SK-N-SH (cell line): ENCODE measurements at regions not wholly inside any gene's neighbourhood (a gene's known extent, or its start where the extent isn't known, plus 50 kb on each side); places are given as distances from the start of the nearest gene placed in this dataset.

ENCODE experiments used
- CTCF ChIA-PET: fragments of 300-600, 350-600 bp; formaldehyde crosslinking; extraction: SDS; loops from one replicate; lab custom pipeline; 2021; lab: Yijun Ruan, JAX
- POLR2A ChIA-PET: fragments of 350-600 bp; sonication (Branson Sonifier 250); formaldehyde crosslinking; extraction: SDS; loops from one replicate; lab custom pipeline; 2020; ENCODE audit warnings: antibody characterized with exemption, inconsistent platforms; lab: Yijun Ruan, JAX
- DNase-seq: peaks from one replicate; pipeline ENCODE4 v3.0.0; 2012
- H2AFZ ChIP-seq: fragments of 200-600 bp; sonication (generic); 2 replicates; pipeline ENCODE4 v1.8.1; 2016; ENCODE audit warnings: antibody characterized with exemption, mild to moderate bottlenecking, low read depth
- H3F3A ChIP-seq: fragments of 200-600 bp; sonication (generic); replicated peaks from 2 replicates; pipeline ENCODE3; 2016; ENCODE audit warnings: antibody characterized with exemption, mild to moderate bottlenecking; ENCODE audit not compliant: insufficient read depth
- H3K27ac ChIP-seq, 2 experiments: fragments of 200-500 bp in 1 of 2; fragments of 200-600 bp in 1 of 2; sonication (Bioruptor generic) in 1 of 2; sonication (generic), shearing (Covaris generic) in 1 of 2; 2 replicates each; pipeline versions ENCODE4 v1.5.1 to v1.6.1; 2014 to 2016; ENCODE audit warnings: low read depth in 2 of 2, inconsistent platforms in 1 of 2, low read length in 1 of 2, mild to moderate bottlenecking in 1 of 2, mixed read lengths in 1 of 2
- H3K27me3 ChIP-seq: fragments of 200-600 bp; sonication (generic), shearing (Covaris generic); 2 replicates; pipeline ENCODE4 v1.6.1; 2016; ENCODE audit warnings: mixed run types; ENCODE audit not compliant: insufficient read depth
- H3K36me3 ChIP-seq, 2 experiments: fragments of 200-500 bp in 1 of 2; fragments of 200-600 bp in 1 of 2; sonication (Bioruptor generic) in 1 of 2; sonication (generic) in 1 of 2; replicated peaks in 1 of 2; 2 replicates each; pipeline versions ENCODE3 to v1.5.1; 2014 to 2016; ENCODE audit warnings: low read length in 1 of 2, mild to moderate bottlenecking in 1 of 2; ENCODE audit not compliant: insufficient read depth in 2 of 2, control insufficient read depth in 1 of 2
- H3K4me1 ChIP-seq, 2 experiments: fragments of 200-500 bp in 1 of 2; fragments of 200-600 bp in 1 of 2; sonication (Bioruptor generic) in 1 of 2; sonication (generic), shearing (Covaris generic) in 1 of 2; 2 replicates each; pipeline versions ENCODE4 v1.5.1 to v1.6.1; 2014 to 2016; ENCODE audit warnings: low read depth in 1 of 2, low read length in 1 of 2, mixed run types in 1 of 2; ENCODE audit not compliant: insufficient read depth in 2 of 2, control insufficient read depth in 1 of 2
- H3K4me2 ChIP-seq: fragments of 200-600 bp; sonication (generic), shearing (Covaris generic); 2 replicates; pipeline ENCODE4 v1.6.1; 2017; ENCODE audit warnings: mixed run types
- H3K4me3 ChIP-seq, 2 experiments: fragments of 200-500 bp in 1 of 2; fragments of 200-600 bp in 1 of 2; sonication (Bioruptor generic) in 1 of 2; sonication (generic), shearing (Covaris generic) in 1 of 2; 2 replicates each; pipeline versions ENCODE4 v1.5.1 to v1.8.1; 2014 to 2016; ENCODE audit warnings: low read depth in 2 of 2, inconsistent platforms in 1 of 2, low read length in 1 of 2, mild to moderate bottlenecking in 1 of 2, mixed read lengths in 1 of 2, moderate library complexity in 1 of 2
- H3K79me2 ChIP-seq: fragments of 200-600 bp; sonication (generic); 2 replicates; pipeline ENCODE4 v1.8.1; 2017; ENCODE audit warnings: mild to moderate bottlenecking; ENCODE audit not compliant: insufficient read depth
- H3K9ac ChIP-seq: fragments of 200-600 bp; sonication (generic); 2 replicates; pipeline ENCODE4 v1.6.1; 2017; ENCODE audit warnings: mixed run types
- H3K9me2 ChIP-seq: fragments of 200-600 bp; sonication (generic); 2 replicates; pipeline ENCODE4 v1.6.1; 2017; ENCODE audit warnings: mixed run types
- H3K9me3 ChIP-seq: fragments of 200-600 bp; sonication (generic); 2 replicates; pipeline ENCODE4 v1.6.1; 2017; ENCODE audit warnings: mixed run types, mild to moderate bottlenecking, moderate library complexity
- H4K20me1 ChIP-seq: fragments of 200-600 bp; sonication (generic); 2 replicates; pipeline ENCODE4 v1.6.1; 2017; ENCODE audit warnings: mild to moderate bottlenecking, mixed run types; ENCODE audit not compliant: insufficient read depth
- EP300 ChIP-seq, 2 experiments: IDR thresholded peaks; 2 replicates each; pipeline versions ENCODE4 v1.4.0 to v1.6.1; 2012; ENCODE audit warnings: borderline replicate concordance in 1 of 2, low read depth in 1 of 2, low read length in 1 of 2
- JUND ChIP-seq: IDR thresholded peaks from 2 replicates; pipeline ENCODE4 v1.4.0; 2012
- MXI1 ChIP-seq: IDR thresholded peaks from 2 replicates; pipeline ENCODE4 v1.6.1; 2012; ENCODE audit warnings: mild to moderate bottlenecking, low read depth, low read length, improper control_type of control experiment
- RAD21 ChIP-seq: IDR thresholded peaks from 2 replicates; pipeline ENCODE4 v1.6.1; 2012; ENCODE audit warnings: mild to moderate bottlenecking, low read length
- RCOR1 ChIP-seq: fragments of 150-350 bp; IDR thresholded peaks from 2 replicates; pipeline ENCODE4 v1.6.1; 2017; ENCODE audit warnings: antibody characterized with exemption, low read length
- SIN3A ChIP-seq: IDR thresholded peaks from 2 replicates; pipeline ENCODE4 v1.6.1; 2012; ENCODE audit warnings: low read depth, mild to moderate bottlenecking, low read length, moderate library complexity, borderline replicate concordance
- SMC3 ChIP-seq: IDR thresholded peaks from 2 replicates; pipeline ENCODE4 v1.6.1; 2012; ENCODE audit warnings: low read depth, low read length, improper control_type of control experiment
- USF1 ChIP-seq: IDR thresholded peaks from 2 replicates; pipeline ENCODE4 v1.4.0; 2012; ENCODE audit warnings: low read depth, borderline replicate concordance
- USF2 ChIP-seq: fragments of 150-350 bp; IDR thresholded peaks from 2 replicates; pipeline ENCODE4 v1.6.1; 2017; ENCODE audit warnings: antibody characterized with exemption, low read length, low read depth, borderline replicate concordance
- WGBS: methylation state at CpG from one replicate; pipeline ENCODE4 v1.1.6; 2017; ENCODE audit warnings: low lambda C conversion rate; 5-methylcytosine and 5-hydroxymethylcytosine counted together
- TF ChIP-seq, protein P1 (sequence below): IDR thresholded peaks from 2 replicates; pipeline ENCODE4 v1.4.0; 2012; ENCODE audit warnings: low read depth
- TF ChIP-seq, protein P2 (sequence below): fragments of 200-600 bp; sonication (generic); IDR thresholded peaks from 2 replicates; pipeline ENCODE4 v1.6.1; 2017; ENCODE audit warnings: antibody characterized with exemption, mild to moderate bottlenecking, moderate library complexity

- WGBS, result 74% methylated on average over 3 of the region's 3 CpGs
- H2AFZ ChIP-seq, result no peak overlapping the region
Observed at GRCh38 chr7:91796122-91796521, 84.4 kb downstream of the MTERF1 start.

GRCh38 chr7:91798425-91798824 lies 82.1 kb downstream of the MTERF1 start:
- Histone ChIP-seq H3K27ac (no peak overlapping the region), H4K20me1 (no peaks in the 10 kb centered on the region), H3K4me2 (no peak overlapping the region), H3K9me3 (no peaks in the 10 kb centered on the region), H3K79me2 (no peaks in the 10 kb centered on the region), H2AFZ (no peak overlapping the region), H3F3A (no peaks in the 10 kb centered on the region), H3K36me3 (no peaks in the 10 kb centered on the region), H3K9ac (no peak overlapping the region), H3K4me3 (no peak overlapping the region), H3K27me3 (no peaks in the 10 kb centered on the region), H3K9me2 (no peaks in the 10 kb centered on the region), H3K4me1 (no peaks in the 10 kb centered on the region)
- no peak for DNase-seq
- TF ChIP-seq, protein P1, sequence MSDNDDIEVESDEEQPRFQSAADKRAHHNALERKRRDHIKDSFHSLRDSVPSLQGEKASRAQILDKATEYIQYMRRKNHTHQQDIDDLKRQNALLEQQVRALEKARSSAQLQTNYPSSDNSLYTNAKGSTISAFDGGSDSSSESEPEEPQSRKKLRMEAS, result no peak
- TF ChIP-seq USF1, result no peak
- no peak for TF ChIP-seq SIN3A
- ChIA-PET CTCF (interaction anchor here (0.7 to 0.8 kb wide), 2 partner anchors 14 to 48 kb away, joined by 3 read pairs; no protein-coding TSS in a partner anchor), POLR2A (no interaction called here)
- WGBS, result 58% methylated on average over 3 of the region's 3 CpGs

More at GRCh38 chr7:91796122-91796521, 84.4 kb downstream of the MTERF1 start:
- CTCF ChIA-PET, result interaction anchor here (1.1 kb wide), 1 partner anchor 12 kb away, joined by 3 read pairs; no protein-coding TSS in a partner anchor
- no peaks in the 10 kb centered on the region for H3K79me2 ChIP-seq
- TF ChIP-seq MXI1, result no peak
- no peak for TF ChIP-seq JUND
- no peak overlapping the region for H3K4me3 ChIP-seq
- DNase-seq, result no peak
- no peaks in the 10 kb centered on the region for H4K20me1 ChIP-seq
- no peaks in the 10 kb centered on the region for H3K36me3 ChIP-seq
- H3K27me3 ChIP-seq, result no peaks in the 10 kb centered on the region
- no peaks in the 10 kb centered on the region for H3F3A ChIP-seq
- no peak overlapping the region for H3K9ac ChIP-seq
- POLR2A ChIA-PET, result no interaction called here
- H3K27ac ChIP-seq, result no peak overlapping the region
- H3K4me1 ChIP-seq, result no peaks in the 10 kb centered on the region
- H3K4me2 ChIP-seq, result no peak overlapping the region
- H3K9me3 ChIP-seq, result no peaks in the 10 kb centered on the region
- no peaks in the 10 kb centered on the region for H3K9me2 ChIP-seq

DNA sequence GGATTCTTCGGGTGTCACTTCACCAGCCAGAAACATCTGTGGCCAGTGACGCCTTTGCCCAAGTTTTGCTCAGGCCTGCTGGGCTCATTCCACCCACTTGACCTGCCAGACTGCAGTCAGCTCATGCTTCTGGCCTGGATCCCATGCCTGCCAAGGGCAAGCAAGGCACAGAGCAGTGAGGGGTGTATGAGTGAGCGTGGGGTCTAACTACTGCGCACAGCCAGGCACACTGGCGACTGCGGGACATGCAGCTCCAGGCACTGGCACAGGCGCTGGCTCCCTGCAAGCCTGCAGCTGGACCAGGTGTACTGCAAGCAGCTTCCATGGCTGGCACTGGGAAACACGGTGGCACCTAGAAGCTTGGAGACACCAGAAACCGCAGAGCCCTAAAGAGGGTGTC lies 80.1 kb downstream of the MTERF1 start:
- no peak overlapping the region for H3K27ac ChIP-seq
- H3K9ac ChIP-seq, result no peak overlapping the region
- TF ChIP-seq RAD21 (no peak), RCOR1 (no peak), MXI1 (no peak), USF2 (no peak), SMC3 (no peak), EP300 (IDR thresholded peaks at IDR 0.05; ENCODE audit: borderline replicate concordance in 1 of 2, low read depth in 1 of 2, low read length in 1 of 2) (no peak), USF1 (no peak)
- TF ChIP-seq, protein P2, sequence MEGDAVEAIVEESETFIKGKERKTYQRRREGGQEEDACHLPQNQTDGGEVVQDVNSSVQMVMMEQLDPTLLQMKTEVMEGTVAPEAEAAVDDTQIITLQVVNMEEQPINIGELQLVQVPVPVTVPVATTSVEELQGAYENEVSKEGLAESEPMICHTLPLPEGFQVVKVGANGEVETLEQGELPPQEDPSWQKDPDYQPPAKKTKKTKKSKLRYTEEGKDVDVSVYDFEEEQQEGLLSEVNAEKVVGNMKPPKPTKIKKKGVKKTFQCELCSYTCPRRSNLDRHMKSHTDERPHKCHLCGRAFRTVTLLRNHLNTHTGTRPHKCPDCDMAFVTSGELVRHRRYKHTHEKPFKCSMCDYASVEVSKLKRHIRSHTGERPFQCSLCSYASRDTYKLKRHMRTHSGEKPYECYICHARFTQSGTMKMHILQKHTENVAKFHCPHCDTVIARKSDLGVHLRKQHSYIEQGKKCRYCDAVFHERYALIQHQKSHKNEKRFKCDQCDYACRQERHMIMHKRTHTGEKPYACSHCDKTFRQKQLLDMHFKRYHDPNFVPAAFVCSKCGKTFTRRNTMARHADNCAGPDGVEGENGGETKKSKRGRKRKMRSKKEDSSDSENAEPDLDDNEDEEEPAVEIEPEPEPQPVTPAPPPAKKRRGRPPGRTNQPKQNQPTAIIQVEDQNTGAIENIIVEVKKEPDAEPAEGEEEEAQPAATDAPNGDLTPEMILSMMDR, result no peak
- no peak overlapping the region for H3K4me2 ChIP-seq
- no peaks in the 10 kb centered on the region for H3K9me3 ChIP-seq
- no peak for DNase-seq
- H3K27me3 ChIP-seq, result no peaks in the 10 kb centered on the region
- POLR2A ChIA-PET, result no interaction called here
- H4K20me1 ChIP-seq, result no peaks in the 10 kb centered on the region
- 75% methylated on average over 9 of the region's 9 CpGs for WGBS
- H2AFZ ChIP-seq, result no peak overlapping the region
- no peaks in the 10 kb centered on the region for H3K4me1 ChIP-seq
- H3K9me2 ChIP-seq, result no peaks in the 10 kb centered on the region
- H3F3A ChIP-seq, result no peaks in the 10 kb centered on the region
- no peak overlapping the region for H3K4me3 ChIP-seq
- H3K36me3 ChIP-seq, result no peaks in the 10 kb centered on the region
- no peaks in the 10 kb centered on the region for H3K79me2 ChIP-seq
- CTCF ChIA-PET, result interaction anchor here (0.8 to 1.2 kb wide), 3 partner anchors 14 to 30 kb away, joined by 4 to 5 read pairs (median 4); no protein-coding TSS in a partner anchor
